ENCODE measurements at regions not wholly inside any gene's neighbourhood (a gene's known extent, or its start where the extent isn't known, plus 50 kb on each side); places are given as distances from the start of the nearest gene placed in this dataset.

- DNase-seq (ENCODE audit: low spot score), result no peak
- H3K36me3 ChIP-seq (ENCODE audit: insufficient read depth), result peaks cover 7% of the 10 kb centered on the region; the same call in 1 of the 2 replicates
- no peak for ATAC-seq
These were observed 263.9 kb downstream of the ETV1 start for GRCh38 chr7:13725591-13725990.

More at GRCh38 chr7:13725591-13725990, 263.9 kb downstream of the ETV1 start:
- Histone ChIP-seq H3K4me1 (ENCODE audit: insufficient read depth) (no peaks in the 10 kb centered on the region), H3K4me3 (no peak overlapping the region), H3K9me2 (ENCODE audit: insufficient read depth) (no peaks in the 10 kb centered on the region), H2AFZ (no peak overlapping the region), H3F3A (replicated peaks; ENCODE audit: low read depth) (no peaks in the 10 kb centered on the region), H3K27me3 (ENCODE audit: insufficient read depth) (no peaks in the 10 kb centered on the region), H3K79me2 (replicated peaks; ENCODE audit: insufficient read depth) (no peaks in the 10 kb centered on the region), H3K4me2 (no peak overlapping the region), H4K20me1 (replicated peaks; ENCODE audit: insufficient read depth) (no peaks in the 10 kb centered on the region), H3K27ac (ENCODE audit: low read depth) (no peak overlapping the region)
- H3K9me3 Mint-ChIP-seq, result peaks cover 4% of the 10 kb centered on the region; the same call in 1 of the 3 replicates
- H3K36me3 Mint-ChIP-seq (ENCODE audit: low read depth), result peaks cover 4% of the 10 kb centered on the region; the same call in 2 of the 3 replicates
- H3K4me3 Mint-ChIP-seq, result no peak overlapping the region
- TF ChIP-seq CREB1 (CRISPR knock-in tag; IDR thresholded peaks at IDR 0.05; ENCODE audit: low read depth), result no peak
- no peak for TF ChIP-seq ZNF331 (CRISPR knock-in tag; IDR thresholded peaks at IDR 0.05; ENCODE audit: low read depth)
- TF ChIP-seq EZH2 (IDR thresholded peaks at IDR 0.05; ENCODE audit: low read depth, unreplicated experiment), result no peak
- TF ChIP-seq ZNF114 (CRISPR knock-in tag; IDR thresholded peaks at IDR 0.05), result no peak
- TF ChIP-seq POLR2AphosphoS5 (IDR thresholded peaks at IDR 0.05; ENCODE audit: low read depth), result no peak
- TF ChIP-seq JUNB (IDR thresholded peaks at IDR 0.05; ENCODE audit: unreplicated experiment), result no peak
- no peak for TF ChIP-seq STAT1 (IDR thresholded peaks at IDR 0.05; ENCODE audit: unreplicated experiment)
- TF ChIP-seq EZH2phosphoT487 (IDR thresholded peaks at IDR 0.05; ENCODE audit: unreplicated experiment), result no peak
- TF ChIP-seq ZNF462 (CRISPR knock-in tag; IDR thresholded peaks at IDR 0.05), result no peak
- no peak for TF ChIP-seq NANOG (IDR thresholded peaks at IDR 0.05; ENCODE audit: borderline replicate concordance)
- TF ChIP-seq REST (IDR thresholded peaks at IDR 0.05; ENCODE audit: unreplicated experiment), result no peak
- TF ChIP-seq CTCF (conservative IDR thresholded peaks at IDR 0.05; ENCODE audit: low read depth in 2 of 2), result no peak
- no peak for TF ChIP-seq ETS1 (IDR thresholded peaks at IDR 0.05)
- H3K27me3 Mint-ChIP-seq (ENCODE audit: insufficient read depth, low read depth, poor library complexity), result no peaks in the 10 kb centered on the region
- no peak overlapping the region for H3K27ac Mint-ChIP-seq
- no peaks in the 10 kb centered on the region for H3K4me1 Mint-ChIP-seq

Measured in GM23338 (cell line).